GM23338 (cell line): ENCODE measurements at regions not wholly inside any gene's neighbourhood (a gene's known extent, or its start where the extent isn't known, plus 50 kb on each side); places are given as distances from the start of the nearest gene placed in this dataset.

ENCODE experiments used
- ATAC-seq: fragments of 200-7000 bp; cut with Tn5 transposase; 3 replicates; pipeline ENCODE4 v1.9.1; 2020
- DNase-seq: peaks from one replicate; pipeline ENCODE4 v3.0.0-alpha.2; 2015; ENCODE audit warnings: low spot score
- H2AFZ ChIP-seq: fragments of 200-600 bp; sonication (generic); 2 replicates; pipeline ENCODE4 v1.8.0; 2016; ENCODE audit warnings: antibody characterized with exemption, mild to moderate bottlenecking, moderate library complexity
- H3F3A ChIP-seq: fragments of 200-600 bp; sonication (generic); replicated peaks from 2 replicates; pipeline ENCODE4 v1.8.0; 2017; ENCODE audit warnings: antibody characterized with exemption, mixed run types, low read depth
- H3K27ac ChIP-seq: fragments of 200-600 bp; sonication (generic); 2 replicates; pipeline ENCODE4 v1.6.1; 2016; ENCODE audit warnings: low read depth
- H3K27me3 ChIP-seq: fragments of 200-600 bp; sonication (generic); 2 replicates; pipeline ENCODE4 v1.8.0; 2016; ENCODE audit warnings: mild to moderate bottlenecking, mixed run types, moderate library complexity; ENCODE audit not compliant: insufficient read depth
- H3K36me3 ChIP-seq: fragments of 200-600 bp; sonication (generic); 2 replicates; pipeline ENCODE4 v1.8.0; 2016; ENCODE audit warnings: mild to moderate bottlenecking; ENCODE audit not compliant: insufficient read depth
- H3K4me1 ChIP-seq: fragments of 200-600 bp; sonication (generic); 2 replicates; pipeline ENCODE4 v1.8.0; 2016; ENCODE audit warnings: mild to moderate bottlenecking, moderate library complexity; ENCODE audit not compliant: insufficient read depth
- H3K4me2 ChIP-seq: fragments of 200-600 bp; sonication (generic); 2 replicates; pipeline ENCODE4 v1.7.1; 2017; ENCODE audit warnings: mixed run types
- H3K4me3 ChIP-seq: fragments of 200-600 bp; sonication (generic); 2 replicates; pipeline ENCODE4 v1.6.1; 2016; ENCODE audit warnings: mixed run types
- H3K79me2 ChIP-seq: fragments of 200-600 bp; sonication (generic); replicated peaks from 2 replicates; pipeline ENCODE4 v1.8.0; 2017; ENCODE audit warnings: mild to moderate bottlenecking; ENCODE audit not compliant: insufficient read depth
- H3K9me2 ChIP-seq: fragments of 200-600 bp; sonication (generic); 2 replicates; pipeline ENCODE4 v1.8.0; 2017; ENCODE audit not compliant: insufficient read depth
- H4K20me1 ChIP-seq: fragments of 200-600 bp; sonication (generic); replicated peaks from 2 replicates; pipeline ENCODE4 v1.8.0; 2017; ENCODE audit warnings: mild to moderate bottlenecking; ENCODE audit not compliant: insufficient read depth
- H3K27ac Mint-ChIP-seq: 2 replicates; pipeline ENCODE4 v1.8.0; 2020; ENCODE audit warnings: inconsistent platforms, mild to moderate bottlenecking, moderate library complexity, mixed read lengths
- H3K27me3 Mint-ChIP-seq: 3 replicates; pipeline ENCODE4 v1.8.0; 2022; ENCODE audit warnings: low read depth, mild to moderate bottlenecking, moderate library complexity, mixed read lengths, inconsistent platforms; ENCODE audit not compliant: insufficient read depth, poor library complexity
- H3K36me3 Mint-ChIP-seq: 3 replicates; pipeline ENCODE4 v1.8.0; 2021; ENCODE audit warnings: low read depth, mild to moderate bottlenecking, inconsistent platforms, moderate library complexity, mixed read lengths
- H3K4me1 Mint-ChIP-seq: 3 replicates; pipeline ENCODE4 v1.8.0; 2020; ENCODE audit warnings: mild to moderate bottlenecking, inconsistent platforms, mixed read lengths
- H3K4me3 Mint-ChIP-seq: 3 replicates; pipeline ENCODE4 v1.8.0; 2021; ENCODE audit warnings: moderate library complexity, mild to moderate bottlenecking, inconsistent platforms, mixed read lengths
- H3K9me3 Mint-ChIP-seq: 3 replicates; pipeline ENCODE4 v1.8.0; 2020; ENCODE audit warnings: moderate library complexity, mild to moderate bottlenecking, inconsistent platforms, mixed read lengths
- CREB1 ChIP-seq: fragments of 250-450 bp; sonication (Bioruptor Pico); IDR thresholded peaks from 2 replicates; pipeline ENCODE4 v1.5.0; 2020; ENCODE audit warnings: low read depth, mild to moderate bottlenecking, moderate library complexity
- CTCF ChIP-seq, 2 experiments: fragments of 200-600 bp in 1 of 2; sonication (generic) in 1 of 2; conservative IDR thresholded peaks; 2 replicates each; pipeline versions ENCODE4 v1.5.1 to v1.6.1; 2016 to 2017; ENCODE audit warnings: antibody characterized with exemption in 2 of 2, low read depth in 2 of 2, mild to moderate bottlenecking in 2 of 2, moderate library complexity in 1 of 2
- POLR2AphosphoS5 ChIP-seq: IDR thresholded peaks from 2 replicates; pipeline ENCODE4 v1.6.1; 2016; ENCODE audit warnings: antibody characterized with exemption, low read depth
- ZNF114 ChIP-seq: fragments of 250-450 bp; sonication (Bioruptor Pico); IDR thresholded peaks from 2 replicates; pipeline ENCODE4 v1.5.0; 2020; ENCODE audit warnings: mild to moderate bottlenecking, moderate library complexity
- ZNF462 ChIP-seq: fragments of 250-450 bp; sonication (Bioruptor Pico); IDR thresholded peaks from 2 replicates; pipeline ENCODE4 v1.5.0; 2020; ENCODE audit warnings: mild to moderate bottlenecking, moderate library complexity
- TF ChIP-seq, protein P1 (sequence below): IDR thresholded peaks from 2 replicates; pipeline ENCODE4 v1.6.1; 2016; ENCODE audit warnings: antibody characterized with exemption

DNA sequence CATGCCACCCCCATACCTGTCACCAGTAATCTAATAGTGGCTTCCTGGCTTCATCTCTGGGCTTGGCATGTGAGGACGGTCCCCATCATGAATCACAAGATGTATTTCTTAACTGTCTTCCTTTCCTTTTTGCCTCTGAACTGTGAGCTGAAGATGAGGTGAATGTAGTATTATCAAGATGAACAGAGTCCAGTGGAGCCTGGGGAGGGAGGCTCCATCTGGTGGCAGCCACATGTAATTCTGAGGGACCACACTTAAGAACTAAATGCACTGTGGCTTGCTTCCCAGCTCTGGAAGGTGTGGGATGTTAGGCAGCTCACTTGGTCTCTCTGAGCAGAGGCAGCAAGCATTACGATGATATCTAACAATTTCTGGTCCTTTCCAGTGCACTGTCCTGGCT, 354.9 kb upstream of the ASIC2 start:
- ATAC-seq = peak; percentile 92
- no peaks in the 10 kb centered on the region for H3K9me2 ChIP-seq

GRCh38 chr17:33650304-33650703, 357.2 kb upstream of the ASIC2 start:
- H3K9me2 ChIP-seq = no peaks in the 10 kb centered on the region
- no peak overlapping the region for H3K27ac Mint-ChIP-seq
- H3K36me3 Mint-ChIP-seq = no peaks in the 10 kb centered on the region
- no peak overlapping the region for H3K27ac ChIP-seq
- H3K27me3 Mint-ChIP-seq = peaks cover 1% of the 10 kb centered on the region
- no peak overlapping the region for H3K4me3 Mint-ChIP-seq
- no peak overlapping the region for H2AFZ ChIP-seq
- H4K20me1 ChIP-seq = 0 out of 2 replicates have a peak, but pooled peaks cover 3% of the 10 kb centered on the region
- no peak for ATAC-seq
- H3K4me3 ChIP-seq = no peak overlapping the region
- H3K4me1 Mint-ChIP-seq = peaks cover 11% of the 10 kb centered on the region; the same call in 2 of the 3 replicates
- no peaks in the 10 kb centered on the region for H3K27me3 ChIP-seq
- no peaks in the 10 kb centered on the region for H3K36me3 ChIP-seq
- no peaks in the 10 kb centered on the region for H3F3A ChIP-seq
- no peaks in the 10 kb centered on the region for H3K79me2 ChIP-seq
- H3K4me1 ChIP-seq = peaks cover 3% of the 10 kb centered on the region; the same call in 1 of the 2 replicates
- no peaks in the 10 kb centered on the region for H3K9me3 Mint-ChIP-seq
- no peak overlapping the region for H3K4me2 ChIP-seq
- DNase-seq = no peak
- TF ChIP-seq, protein P1, sequence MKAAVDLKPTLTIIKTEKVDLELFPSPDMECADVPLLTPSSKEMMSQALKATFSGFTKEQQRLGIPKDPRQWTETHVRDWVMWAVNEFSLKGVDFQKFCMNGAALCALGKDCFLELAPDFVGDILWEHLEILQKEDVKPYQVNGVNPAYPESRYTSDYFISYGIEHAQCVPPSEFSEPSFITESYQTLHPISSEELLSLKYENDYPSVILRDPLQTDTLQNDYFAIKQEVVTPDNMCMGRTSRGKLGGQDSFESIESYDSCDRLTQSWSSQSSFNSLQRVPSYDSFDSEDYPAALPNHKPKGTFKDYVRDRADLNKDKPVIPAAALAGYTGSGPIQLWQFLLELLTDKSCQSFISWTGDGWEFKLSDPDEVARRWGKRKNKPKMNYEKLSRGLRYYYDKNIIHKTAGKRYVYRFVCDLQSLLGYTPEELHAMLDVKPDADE = no peak
- TF ChIP-seq CREB1 = no peak
- TF ChIP-seq ZNF462 = no peak
- no peak for TF ChIP-seq POLR2AphosphoS5

More for the DNA sequence above, 354.9 kb upstream of the ASIC2 start:
- Mint-ChIP-seq H3K27ac (no peak overlapping the region), H3K27me3 (peaks cover 1% of the 10 kb centered on the region), H3K9me3 (no peaks in the 10 kb centered on the region), H3K36me3 (no peaks in the 10 kb centered on the region), H3K4me1 (peaks cover 11% of the 10 kb centered on the region; the same call in 2 of the 3 replicates), H3K4me3 (no peak overlapping the region)
- Histone ChIP-seq H3K4me3 (no peak overlapping the region), H2AFZ (no peak overlapping the region), H3K36me3 (no peaks in the 10 kb centered on the region), H3K4me2 (no peak overlapping the region), H3K79me2 (no peaks in the 10 kb centered on the region), H3K27ac (no peak overlapping the region), H3K4me1 (peaks cover 3% of the 10 kb centered on the region; the same call in 1 of the 2 replicates), H4K20me1 (0 out of 2 replicates have a peak, but pooled peaks cover 3% of the 10 kb centered on the region), H3F3A (no peaks in the 10 kb centered on the region), H3K27me3 (no peaks in the 10 kb centered on the region)
- DNase-seq = peak; percentile 67
- TF ChIP-seq ZNF114 (no peak), CTCF (conservative IDR thresholded peaks at IDR 0.05; ENCODE audit: low read depth in 2 of 2) (peak; percentile 65 to 76)
